Endothelial cell of umbilical vein (primary cell): ENCODE measurements at regions not wholly inside any gene's neighbourhood (a gene's known extent, or its start where the extent isn't known, plus 50 kb on each side); places are given as distances from the start of the nearest gene placed in this dataset. TPM values are rescaled to one million over a fixed set of nuclear protein-coding genes. Genes with fewer than 3 reads are reported as not detected.
"Not testable (repeated sequence)": the region's sequence is repeated elsewhere in the genome, so short reads cannot be mapped to it uniquely, and the experiment has no call there.

ENCODE experiments used
- BruUV-seq: library from RNA; stranded (reverse); fragments of 400-500 nt; replicated peaks from 2 replicates; lab custom pipeline; 2021; lab: Mats Ljungman, UMichigan
- CTCF ChIA-PET: fragments of 300-600, 350-600 bp; sonication (Branson Sonifier 250); formaldehyde crosslinking; loops from one replicate; lab custom pipeline; 2021; ENCODE audit warnings: antibody characterized with exemption, inconsistent platforms; lab: Charles Lee
- POLR2A ChIA-PET: fragments of 300-600, 350-600 bp; sonication (Branson Sonifier 250); formaldehyde crosslinking; loops from one replicate; lab custom pipeline; 2021; ENCODE audit warnings: antibody characterized with exemption, inconsistent platforms; lab: Charles Lee
- DNase-seq: peaks from one replicate; pipeline ENCODE4 v3.0.0-alpha.2; 2011; ENCODE audit warnings: low read depth, low spot score
- FAIRE-seq: peaks from 2 replicates; lab custom pipeline; 2011; peaks lifted over from hg19 to GRCh38; lab: Jason Lieb, UNC
- H2AFZ ChIP-seq: 2 replicates; pipeline ENCODE4 v1.6.0; 2012; ENCODE audit warnings: low read depth, low read length, control low read depth, inconsistent platforms
- H3K27ac ChIP-seq: 2 replicates; pipeline ENCODE4 v1.5.1; 2011; ENCODE audit warnings: low read depth, mild to moderate bottlenecking, control low read depth, low read length, moderate library complexity; ENCODE audit not compliant: insufficient read depth
- H3K27me3 ChIP-seq, 2 experiments: 2 replicates each; pipeline versions ENCODE4 v1.6.0 to v1.6.1; 2011; ENCODE audit warnings: low read length in 2 of 2, mixed read lengths in 1 of 2; ENCODE audit not compliant: control insufficient read depth in 2 of 2, insufficient read depth in 2 of 2
- H3K36me3 ChIP-seq, 2 experiments: 2 replicates in 1 of 2; 3 replicates in 1 of 2; pipeline ENCODE4 v1.5.1; 2011; ENCODE audit warnings: low read length in 2 of 2, mild to moderate bottlenecking in 1 of 2, moderate library complexity in 1 of 2; ENCODE audit not compliant: control insufficient read depth in 2 of 2, insufficient read depth in 2 of 2; ENCODE audit errors: extremely low read depth in 1 of 2
- H3K4me1 ChIP-seq: 3 replicates; pipeline ENCODE4 v1.5.1; 2011; ENCODE audit warnings: mild to moderate bottlenecking, low read length; ENCODE audit not compliant: control insufficient read depth, insufficient read depth; ENCODE audit errors: extremely low read depth
- H3K4me2 ChIP-seq: 2 replicates; pipeline ENCODE4 v1.6.1; 2011; ENCODE audit warnings: low read length, control low read depth, mixed read lengths; ENCODE audit not compliant: insufficient read depth
- H3K4me3 ChIP-seq, 3 experiments: fragments of 200-600 bp in 1 of 3; sonication (generic), shearing (Covaris generic) in 1 of 3; replicated peaks in 1 of 3; 2 replicates each; pipeline ENCODE4 v1.5.1; 2011 to 2016; ENCODE audit warnings: control low read depth in 3 of 3, low read length in 3 of 3, mild to moderate bottlenecking in 2 of 3, inconsistent platforms in 1 of 3, low read depth in 1 of 3, moderate library complexity in 1 of 3; ENCODE audit not compliant: insufficient read depth in 1 of 3
- H3K79me2 ChIP-seq: 2 replicates; pipeline ENCODE4 v1.6.0; 2012; ENCODE audit warnings: low read length, inconsistent platforms; ENCODE audit not compliant: control insufficient read depth, insufficient read depth
- H3K9ac ChIP-seq: replicated peaks from 2 replicates; pipeline ENCODE3; 2011; ENCODE audit warnings: low read length, control low read depth; ENCODE audit not compliant: insufficient read depth; ENCODE audit errors: extremely low read depth
- H3K9me1 ChIP-seq: replicated peaks from 3 replicates; pipeline ENCODE4 v1.6.0; 2011; ENCODE audit warnings: mild to moderate bottlenecking, low read length; ENCODE audit not compliant: control insufficient read depth, insufficient read depth; ENCODE audit errors: extremely low read depth
- H3K9me3 ChIP-seq: replicated peaks from 2 replicates; pipeline ENCODE4 v1.5.1; 2012; ENCODE audit warnings: low read length, inconsistent platforms; ENCODE audit not compliant: control insufficient read depth, insufficient read depth
- H4K20me1 ChIP-seq: replicated peaks from 2 replicates; pipeline ENCODE3; 2011; ENCODE audit warnings: mild to moderate bottlenecking, low read length; ENCODE audit not compliant: control insufficient read depth, insufficient read depth; ENCODE audit errors: extremely low read depth
- dilution Hi-C: fragments of 300-500 bp; cut with MboI; formaldehyde crosslinking; loops from one replicate; pipeline ENCODE4 v1.15.0; 2019; ENCODE audit warnings: low sequenced_read_pairs; ENCODE audit not compliant: extremely low pct_ligation_motif_present
- intact Hi-C: fragments of 100-400 bp; cut with micrococcal nuclease; formaldehyde crosslinking; loops from one replicate; pipeline ENCODE4 v1.10.0; 2022
- microRNA-seq: library from miRNA; unstranded; fragments of <30 nt; microRNA quantifications from one replicate; pipeline ENCODE4 v1.2.0, GENCODE V29; 2021; ENCODE audit warnings: borderline number of aligned reads, borderline replicate concordance
- small RNA-seq: library from RNA; depleted of rRNA; stranded (forward); fragments of <200 nt; gene quantifications from one replicate; pipeline ENCODE3, GENCODE V24; 2012; ENCODE audit warnings: low replicate concordance, low read depth; ENCODE audit not compliant: insufficient read depth, insufficient read length

DNA sequence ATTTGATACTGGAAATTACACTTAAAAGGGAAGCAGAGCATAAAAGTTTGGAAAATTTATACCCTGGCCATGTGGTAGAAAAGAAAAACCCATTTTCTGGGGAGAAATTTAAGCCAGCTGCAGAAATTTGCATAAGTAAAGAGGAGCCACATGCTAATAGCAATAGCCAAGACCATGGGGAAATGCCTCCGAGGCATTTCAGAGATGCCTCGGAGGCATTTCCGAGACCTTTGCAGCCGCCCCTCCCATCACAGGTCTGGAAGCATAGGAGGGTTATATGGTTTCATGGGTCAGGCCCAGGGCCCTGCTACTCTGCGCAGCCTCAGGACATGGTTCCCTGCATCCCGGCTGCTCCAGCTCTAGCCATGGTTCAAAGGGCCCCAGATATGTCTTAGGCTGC is 49.9 kb upstream of the NBPF11 start:
- H3K9me3 ChIP-seq, H3K4me2 ChIP-seq, BruUV-seq, intact Hi-C loops, H3K36me3 ChIP-seq, H3K79me2 ChIP-seq, H3K27me3 ChIP-seq, H3K9ac ChIP-seq, dilution Hi-C loops, H3K27ac ChIP-seq, H4K20me1 ChIP-seq, DNase-seq, POLR2A ChIA-PET, FAIRE-seq, H3K4me1 ChIP-seq, H2AFZ ChIP-seq, H3K9me1 ChIP-seq, H3K4me3 ChIP-seq, CTCF ChIA-PET: not testable (repeated sequence)

Small RNA genes in the stretch of these regions (microRNA-seq; reads per million reads assigned to microRNA genes)
- gene MIR5087: not detected
- not detected for gene MIR6077

Small RNA genes in the stretch of these regions (small RNA-seq; reads per million reads assigned to genes)
- gene AC239809.1: not detected
- not detected for gene MIR6077
- gene RF00019: not detected
- gene RNU1-120P: 0.66 reads per million
- gene RNU1-122P: 2.8 reads per million, percentile 16 among the genes with 10 or more reads in this experiment
- 0.66 reads per million for gene RNU1-13P
- 1.1 reads per million for gene RNVU1-1
- not detected for gene RNVU1-2
- gene RNVU1-3: 4.6 reads per million, percentile 34 among the genes with 10 or more reads in this experiment
